ENCODE measurements at regions not wholly inside any gene's neighbourhood (a gene's known extent, or its start where the extent isn't known, plus 50 kb on each side); places are given as distances from the start of the nearest gene placed in this dataset.
"Not testable (repeated sequence)": the region's sequence is repeated elsewhere in the genome, so short reads cannot be mapped to it uniquely, and the experiment has no call there.

GRCh38 chr6:163750431-163751031 lies 336.0 kb downstream of the QKI start:
- no peaks in the 10 kb centered on the region for H3K4me1 ChIP-seq (ENCODE audit: control insufficient read depth in 1 of 2, insufficient read depth in 2 of 2, low read length in 2 of 2)
- no peak overlapping the region for H3K27ac ChIP-seq (ENCODE audit: low read depth, low read length)
- no peaks in the 10 kb centered on the region for H3K27me3 ChIP-seq (ENCODE audit: control insufficient read depth in 1 of 2, insufficient read depth in 2 of 2, low read length in 2 of 2)
- H3K36me3 ChIP-seq (ENCODE audit: control insufficient read depth in 1 of 2, insufficient read depth in 2 of 2, low read length in 2 of 2) = no peaks in the 10 kb centered on the region
- peaks cover 0 to 4% of the 10 kb centered on the region in 2 donors for H3K9me3 ChIP-seq (ENCODE audit: control insufficient read depth in 1 of 2, low read length in 2 of 2)
- H3K9ac ChIP-seq (ENCODE audit: low read depth in 1 of 2, low read length in 2 of 2) = no peak overlapping the region
- H3K4me3 ChIP-seq (ENCODE audit: low read depth in 1 of 2, low read length in 2 of 2) = no peak overlapping the region

- H3K4me1 ChIP-seq (ENCODE audit: control insufficient read depth in 1 of 2, insufficient read depth in 2 of 2, low read length in 2 of 2) = no peaks in the 10 kb centered on the region
- no peaks in the 10 kb centered on the region for H3K36me3 ChIP-seq (ENCODE audit: control insufficient read depth in 1 of 2, insufficient read depth in 2 of 2, low read length in 2 of 2)
- peaks cover 0 to 7% of the 10 kb centered on the region in 2 donors for H3K9me3 ChIP-seq (ENCODE audit: control insufficient read depth in 1 of 2, low read length in 2 of 2)
- no peak overlapping the region for H3K4me3 ChIP-seq (ENCODE audit: low read depth in 1 of 2, low read length in 2 of 2)
- H3K27ac ChIP-seq (ENCODE audit: low read depth, low read length) = no peak overlapping the region
- no peak overlapping the region for H3K9ac ChIP-seq (ENCODE audit: low read depth in 1 of 2, low read length in 2 of 2)
- no peaks in the 10 kb centered on the region for H3K27me3 ChIP-seq (ENCODE audit: control insufficient read depth in 1 of 2, insufficient read depth in 2 of 2, low read length in 2 of 2)
These were observed 334.4 kb downstream of the QKI start for GRCh38 chr6:163748886-163749285.

DNA sequence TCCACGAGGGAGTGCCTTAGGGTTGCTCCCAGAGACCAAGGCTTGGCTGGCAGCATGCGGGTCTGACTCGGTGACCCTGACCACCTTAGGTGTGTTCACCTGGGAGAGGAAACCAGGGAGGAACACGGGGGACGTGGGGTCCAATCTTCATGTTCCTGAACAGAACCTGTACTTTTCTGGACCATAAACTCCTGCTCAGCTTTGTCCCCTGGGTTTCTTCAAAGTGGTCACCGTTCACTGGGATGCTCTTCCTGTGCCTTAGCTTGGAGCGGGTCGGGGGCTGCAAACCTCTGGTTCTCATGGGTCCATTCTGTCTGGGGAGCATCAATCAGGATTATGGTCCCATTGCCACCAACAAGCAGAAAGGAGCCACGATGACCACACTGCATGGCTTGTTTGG lies 333.5 kb downstream of the QKI start:
- Histone ChIP-seq H3K27ac (ENCODE audit: low read depth, low read length) (no peak overlapping the region), H3K9me3 (ENCODE audit: control insufficient read depth in 1 of 2, low read length in 2 of 2) (peaks cover 3 to 5% of the 10 kb centered on the region in 2 donors), H3K4me3 (ENCODE audit: low read depth in 1 of 2, low read length in 2 of 2) (no peak overlapping the region), H3K9ac (ENCODE audit: low read depth in 1 of 2, low read length in 2 of 2) (no peak overlapping the region), H3K27me3 (ENCODE audit: control insufficient read depth in 1 of 2, insufficient read depth in 2 of 2, low read length in 2 of 2) (no peaks in the 10 kb centered on the region), H3K4me1 (ENCODE audit: control insufficient read depth in 1 of 2, insufficient read depth in 2 of 2, low read length in 2 of 2) (no peaks in the 10 kb centered on the region), H3K36me3 (ENCODE audit: control insufficient read depth in 1 of 2, insufficient read depth in 2 of 2, low read length in 2 of 2) (no peaks in the 10 kb centered on the region)

GRCh38 chr6:163747058-163747457 lies 332.5 kb downstream of the QKI start:
- not testable (repeated sequence) for H3K9ac ChIP-seq (ENCODE audit: low read depth in 1 of 2, low read length in 2 of 2); H3K36me3 ChIP-seq (ENCODE audit: control insufficient read depth in 1 of 2, insufficient read depth in 2 of 2, low read length in 2 of 2); H3K27me3 ChIP-seq (ENCODE audit: control insufficient read depth in 1 of 2, insufficient read depth in 2 of 2, low read length in 2 of 2); H3K4me3 ChIP-seq (ENCODE audit: low read depth in 1 of 2, low read length in 2 of 2); H3K4me1 ChIP-seq (ENCODE audit: control insufficient read depth in 1 of 2, insufficient read depth in 2 of 2, low read length in 2 of 2); H3K9me3 ChIP-seq (ENCODE audit: control insufficient read depth in 1 of 2, low read length in 2 of 2); H3K27ac ChIP-seq (ENCODE audit: low read depth, low read length)

GRCh38 chr6:163745536-163746400 lies 331.2 kb downstream of the QKI start:
- Histone ChIP-seq H3K36me3 (ENCODE audit: control insufficient read depth in 1 of 2, insufficient read depth in 2 of 2, low read length in 2 of 2) (no peaks in the 10 kb centered on the region), H3K27ac (ENCODE audit: low read depth, low read length) (no peak overlapping the region), H3K4me3 (ENCODE audit: low read depth in 1 of 2, low read length in 2 of 2) (no peak overlapping the region), H3K4me1 (ENCODE audit: control insufficient read depth in 1 of 2, insufficient read depth in 2 of 2, low read length in 2 of 2) (no peaks in the 10 kb centered on the region), H3K9me3 (ENCODE audit: control insufficient read depth in 1 of 2, low read length in 2 of 2) (peaks cover 3% of the 10 kb centered on the region in 2 donors), H3K27me3 (ENCODE audit: control insufficient read depth in 1 of 2, insufficient read depth in 2 of 2, low read length in 2 of 2) (no peaks in the 10 kb centered on the region), H3K9ac (ENCODE audit: low read depth in 1 of 2, low read length in 2 of 2) (no peak overlapping the region)

- H3K9ac ChIP-seq (ENCODE audit: low read depth in 1 of 2, low read length in 2 of 2) = no peak overlapping the region
- H3K9me3 ChIP-seq (ENCODE audit: control insufficient read depth in 1 of 2, low read length in 2 of 2) = peaks cover 3% of the 10 kb centered on the region in 2 donors
- H3K36me3 ChIP-seq (ENCODE audit: control insufficient read depth in 1 of 2, insufficient read depth in 2 of 2, low read length in 2 of 2) = no peaks in the 10 kb centered on the region
- no peaks in the 10 kb centered on the region for H3K4me1 ChIP-seq (ENCODE audit: control insufficient read depth in 1 of 2, insufficient read depth in 2 of 2, low read length in 2 of 2)
- no peaks in the 10 kb centered on the region for H3K27me3 ChIP-seq (ENCODE audit: control insufficient read depth in 1 of 2, insufficient read depth in 2 of 2, low read length in 2 of 2)
- no peak overlapping the region for H3K27ac ChIP-seq (ENCODE audit: low read depth, low read length)
- no peak overlapping the region for H3K4me3 ChIP-seq (ENCODE audit: low read depth in 1 of 2, low read length in 2 of 2)
These were observed 329.9 kb downstream of the QKI start for GRCh38 chr6:163744256-163744925.

GRCh38 chr6:163743796-163744195 lies 329.3 kb downstream of the QKI start:
- no peaks in the 10 kb centered on the region for H3K4me1 ChIP-seq (ENCODE audit: control insufficient read depth in 1 of 2, insufficient read depth in 2 of 2, low read length in 2 of 2)
- H3K27ac ChIP-seq (ENCODE audit: low read depth, low read length) = no peak overlapping the region
- peaks cover 3% of the 10 kb centered on the region in 2 donors for H3K9me3 ChIP-seq (ENCODE audit: control insufficient read depth in 1 of 2, low read length in 2 of 2)
- no peaks in the 10 kb centered on the region for H3K27me3 ChIP-seq (ENCODE audit: control insufficient read depth in 1 of 2, insufficient read depth in 2 of 2, low read length in 2 of 2)
- no peak overlapping the region for H3K4me3 ChIP-seq (ENCODE audit: low read depth in 1 of 2, low read length in 2 of 2)
- H3K36me3 ChIP-seq (ENCODE audit: control insufficient read depth in 1 of 2, insufficient read depth in 2 of 2, low read length in 2 of 2) = no peaks in the 10 kb centered on the region
- H3K9ac ChIP-seq (ENCODE audit: low read depth in 1 of 2, low read length in 2 of 2) = no peak overlapping the region

DNA sequence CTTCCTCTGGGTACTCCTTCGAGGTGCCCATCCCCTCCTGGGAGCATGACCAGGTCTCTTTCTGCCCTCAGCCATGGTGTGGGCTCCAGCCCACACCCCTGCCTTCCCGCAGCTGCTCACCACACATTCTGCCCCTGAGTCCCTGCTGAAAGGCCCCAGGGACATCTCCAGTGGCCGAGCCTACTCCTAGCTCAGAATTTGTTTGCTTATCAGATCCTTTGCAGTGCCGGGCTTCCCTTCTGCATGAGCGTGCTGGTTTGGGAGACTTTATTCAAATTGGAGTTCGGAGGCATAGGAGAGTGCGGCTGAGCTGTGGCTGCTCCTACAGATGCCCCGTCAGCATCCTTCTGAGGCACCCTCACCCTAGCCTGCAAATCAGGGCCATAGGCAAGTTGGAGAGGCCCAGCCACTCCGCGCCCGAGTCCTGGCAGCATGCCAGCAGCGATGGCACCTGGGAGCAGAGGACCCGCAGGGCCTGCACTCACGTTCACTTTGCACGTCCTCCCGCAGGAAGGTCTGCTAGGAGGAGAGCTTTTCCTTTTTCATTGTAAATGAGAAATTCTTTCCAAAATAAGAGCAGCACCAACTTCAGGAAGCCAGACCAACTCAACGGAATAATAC lies 327.3 kb downstream of the QKI start:
- H3K9me3 ChIP-seq (ENCODE audit: control insufficient read depth in 1 of 2, low read length in 2 of 2) = peaks cover 3% of the 10 kb centered on the region in 2 donors
- H3K27me3 ChIP-seq (ENCODE audit: control insufficient read depth in 1 of 2, insufficient read depth in 2 of 2, low read length in 2 of 2) = no peaks in the 10 kb centered on the region
- H3K27ac ChIP-seq (ENCODE audit: low read depth, low read length) = no peak overlapping the region
- no peak overlapping the region for H3K9ac ChIP-seq (ENCODE audit: low read depth in 1 of 2, low read length in 2 of 2)
- peaks cover 0 to 4% of the 10 kb centered on the region in 2 donors for H3K4me1 ChIP-seq (ENCODE audit: control insufficient read depth in 1 of 2, insufficient read depth in 2 of 2, low read length in 2 of 2)
- no peaks in the 10 kb centered on the region for H3K36me3 ChIP-seq (ENCODE audit: control insufficient read depth in 1 of 2, insufficient read depth in 2 of 2, low read length in 2 of 2)
- no peak overlapping the region for H3K4me3 ChIP-seq (ENCODE audit: low read depth in 1 of 2, low read length in 2 of 2)

GRCh38 chr6:163741342-163741741 lies 326.8 kb downstream of the QKI start:
- H3K27ac ChIP-seq (ENCODE audit: low read depth, low read length) = no peak overlapping the region
- H3K4me3 ChIP-seq (ENCODE audit: low read depth in 1 of 2, low read length in 2 of 2) = no peak overlapping the region
- H3K9ac ChIP-seq (ENCODE audit: low read depth in 1 of 2, low read length in 2 of 2) = no peak overlapping the region
- H3K27me3 ChIP-seq (ENCODE audit: control insufficient read depth in 1 of 2, insufficient read depth in 2 of 2, low read length in 2 of 2) = no peaks in the 10 kb centered on the region
- peaks cover 0 to 4% of the 10 kb centered on the region in 2 donors for H3K4me1 ChIP-seq (ENCODE audit: control insufficient read depth in 1 of 2, insufficient read depth in 2 of 2, low read length in 2 of 2)
- no peaks in the 10 kb centered on the region for H3K36me3 ChIP-seq (ENCODE audit: control insufficient read depth in 1 of 2, insufficient read depth in 2 of 2, low read length in 2 of 2)
- peaks cover 3% of the 10 kb centered on the region in 2 donors for H3K9me3 ChIP-seq (ENCODE audit: control insufficient read depth in 1 of 2, low read length in 2 of 2)

DNA sequence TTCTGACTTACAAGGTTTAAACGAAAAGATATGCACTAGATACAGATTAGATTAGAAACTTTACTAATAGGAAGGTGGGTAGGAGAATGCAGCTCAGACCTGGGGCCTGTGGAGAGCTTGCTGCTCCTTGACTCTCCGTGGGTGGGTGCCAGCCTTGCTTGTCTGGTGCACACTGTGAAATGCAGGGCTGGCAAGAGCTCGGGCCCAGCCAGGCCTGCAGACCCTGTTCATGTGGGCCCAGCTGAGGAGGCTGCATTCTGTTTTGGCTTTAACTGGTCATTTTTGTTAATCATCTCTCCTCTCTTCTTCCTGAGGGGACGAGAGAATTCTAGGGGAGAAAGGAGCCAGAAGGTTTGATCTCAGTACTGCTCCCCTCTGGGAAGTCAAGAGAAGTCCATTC lies 325.4 kb downstream of the QKI start:
- Histone ChIP-seq H3K36me3 (ENCODE audit: control insufficient read depth in 1 of 2, insufficient read depth in 2 of 2, low read length in 2 of 2) (no peaks in the 10 kb centered on the region), H3K9me3 (ENCODE audit: control insufficient read depth in 1 of 2, low read length in 2 of 2) (peaks cover 3% of the 10 kb centered on the region in 2 donors), H3K4me3 (ENCODE audit: low read depth in 1 of 2, low read length in 2 of 2) (no peak overlapping the region), H3K9ac (ENCODE audit: low read depth in 1 of 2, low read length in 2 of 2) (no peak overlapping the region), H3K27ac (ENCODE audit: low read depth, low read length) (no peak overlapping the region), H3K27me3 (ENCODE audit: control insufficient read depth in 1 of 2, insufficient read depth in 2 of 2, low read length in 2 of 2) (no peaks in the 10 kb centered on the region), H3K4me1 (ENCODE audit: control insufficient read depth in 1 of 2, insufficient read depth in 2 of 2, low read length in 2 of 2) (peaks cover 0 to 4% of the 10 kb centered on the region in 2 donors)
